ENCODE measurements at regions not wholly inside any gene's neighbourhood (a gene's known extent, or its start where the extent isn't known, plus 50 kb on each side); places are given as distances from the start of the nearest gene placed in this dataset.

GRCh38 chr6:113363048-113363798 lies 493.9 kb upstream of the MARCKS start:
- no peak overlapping the region for H3K4me3 Mint-ChIP-seq
- Histone ChIP-seq H3F3A (replicated peaks; ENCODE audit: low read depth) (no peaks in the 10 kb centered on the region), H3K36me3 (ENCODE audit: insufficient read depth) (no peaks in the 10 kb centered on the region; the same call in 1 of the 2 replicates), H3K4me2 (peak overlapping the region; percentile 18), H3K4me1 (ENCODE audit: insufficient read depth) (peaks cover 43% of the 10 kb centered on the region), H3K27ac (ENCODE audit: low read depth) (no peak overlapping the region), H3K79me2 (replicated peaks; ENCODE audit: insufficient read depth) (no peaks in the 10 kb centered on the region), H3K4me3 (0 out of 2 replicates have a peak overlapping the region, but pooled peaks have one; percentile 18), H4K20me1 (replicated peaks; ENCODE audit: insufficient read depth) (no peaks in the 10 kb centered on the region), H3K27me3 (ENCODE audit: insufficient read depth) (no peaks in the 10 kb centered on the region), H3K9me2 (ENCODE audit: insufficient read depth) (no peaks in the 10 kb centered on the region), H2AFZ (no peak overlapping the region)
- H3K27me3 Mint-ChIP-seq (ENCODE audit: insufficient read depth, low read depth, poor library complexity), result no peaks in the 10 kb centered on the region
- H3K9me3 Mint-ChIP-seq, result no peaks in the 10 kb centered on the region
- no peaks in the 10 kb centered on the region for H3K36me3 Mint-ChIP-seq (ENCODE audit: low read depth)
- TF ChIP-seq, protein P1, sequence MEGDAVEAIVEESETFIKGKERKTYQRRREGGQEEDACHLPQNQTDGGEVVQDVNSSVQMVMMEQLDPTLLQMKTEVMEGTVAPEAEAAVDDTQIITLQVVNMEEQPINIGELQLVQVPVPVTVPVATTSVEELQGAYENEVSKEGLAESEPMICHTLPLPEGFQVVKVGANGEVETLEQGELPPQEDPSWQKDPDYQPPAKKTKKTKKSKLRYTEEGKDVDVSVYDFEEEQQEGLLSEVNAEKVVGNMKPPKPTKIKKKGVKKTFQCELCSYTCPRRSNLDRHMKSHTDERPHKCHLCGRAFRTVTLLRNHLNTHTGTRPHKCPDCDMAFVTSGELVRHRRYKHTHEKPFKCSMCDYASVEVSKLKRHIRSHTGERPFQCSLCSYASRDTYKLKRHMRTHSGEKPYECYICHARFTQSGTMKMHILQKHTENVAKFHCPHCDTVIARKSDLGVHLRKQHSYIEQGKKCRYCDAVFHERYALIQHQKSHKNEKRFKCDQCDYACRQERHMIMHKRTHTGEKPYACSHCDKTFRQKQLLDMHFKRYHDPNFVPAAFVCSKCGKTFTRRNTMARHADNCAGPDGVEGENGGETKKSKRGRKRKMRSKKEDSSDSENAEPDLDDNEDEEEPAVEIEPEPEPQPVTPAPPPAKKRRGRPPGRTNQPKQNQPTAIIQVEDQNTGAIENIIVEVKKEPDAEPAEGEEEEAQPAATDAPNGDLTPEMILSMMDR (conservative IDR thresholded peaks at IDR 0.05; ENCODE audit: low read depth in 2 of 2), result no peak
- TF ChIP-seq ETS1 (IDR thresholded peaks at IDR 0.05) (no peak), EZH2phosphoT487 (IDR thresholded peaks at IDR 0.05; ENCODE audit: unreplicated experiment) (no peak), NANOG (IDR thresholded peaks at IDR 0.05; ENCODE audit: borderline replicate concordance) (no peak)
- H3K27ac Mint-ChIP-seq, result peak overlapping the region; percentile 27
- DNase-seq (ENCODE audit: low spot score), result no peak
- no peak for ATAC-seq
- peaks cover 44% of the 10 kb centered on the region for H3K4me1 Mint-ChIP-seq

DNA sequence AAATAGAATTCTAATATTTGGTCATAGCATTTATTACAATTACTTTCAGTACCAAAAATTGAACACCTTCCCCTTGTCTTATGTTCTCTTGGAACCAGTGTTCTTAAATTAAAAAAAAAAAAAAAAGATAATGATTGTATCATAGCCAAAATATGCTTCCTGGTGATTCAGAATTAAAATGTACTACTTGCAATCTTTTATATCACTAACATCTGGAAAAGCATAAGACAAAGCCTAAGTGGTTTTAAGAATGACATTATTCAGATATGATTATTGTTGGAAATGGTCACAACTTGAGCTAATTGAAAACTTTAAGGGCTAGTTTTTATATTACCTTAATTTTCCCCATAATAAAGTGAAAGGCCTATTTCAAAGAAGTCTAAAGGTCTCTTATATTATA lies 493.3 kb upstream of the MARCKS start:
- Histone ChIP-seq H3K36me3 (ENCODE audit: insufficient read depth) (no peaks in the 10 kb centered on the region; the same call in 1 of the 2 replicates), H3K4me3 (no peak overlapping the region), H3F3A (replicated peaks; ENCODE audit: low read depth) (no peaks in the 10 kb centered on the region), H3K27ac (ENCODE audit: low read depth) (no peak overlapping the region), H3K79me2 (replicated peaks; ENCODE audit: insufficient read depth) (no peaks in the 10 kb centered on the region), H3K27me3 (ENCODE audit: insufficient read depth) (no peaks in the 10 kb centered on the region), H3K4me2 (no peak overlapping the region), H3K9me2 (ENCODE audit: insufficient read depth) (no peaks in the 10 kb centered on the region), H4K20me1 (replicated peaks; ENCODE audit: insufficient read depth) (no peaks in the 10 kb centered on the region), H3K4me1 (ENCODE audit: insufficient read depth) (peaks cover 43% of the 10 kb centered on the region), H2AFZ (no peak overlapping the region)
- no peak for DNase-seq (ENCODE audit: low spot score)
- TF ChIP-seq ETS1 (IDR thresholded peaks at IDR 0.05), result no peak
- no peak for TF ChIP-seq ZNF331 (CRISPR knock-in tag; IDR thresholded peaks at IDR 0.05; ENCODE audit: low read depth)
- TF ChIP-seq CREB1 (CRISPR knock-in tag; IDR thresholded peaks at IDR 0.05; ENCODE audit: low read depth), result no peak
- no peak for TF ChIP-seq ZNF114 (CRISPR knock-in tag; IDR thresholded peaks at IDR 0.05)
- TF ChIP-seq EZH2 (IDR thresholded peaks at IDR 0.05; ENCODE audit: low read depth, unreplicated experiment), result no peak
- no peak for TF ChIP-seq JUNB (IDR thresholded peaks at IDR 0.05; ENCODE audit: unreplicated experiment)
- H3K4me1 Mint-ChIP-seq, result peaks cover 44% of the 10 kb centered on the region
- no peak for ATAC-seq
- no peak overlapping the region for H3K4me3 Mint-ChIP-seq
- no peaks in the 10 kb centered on the region for H3K9me3 Mint-ChIP-seq
- no peaks in the 10 kb centered on the region for H3K36me3 Mint-ChIP-seq (ENCODE audit: low read depth)
- H3K27me3 Mint-ChIP-seq (ENCODE audit: insufficient read depth, low read depth, poor library complexity), result no peaks in the 10 kb centered on the region
- H3K27ac Mint-ChIP-seq, result no peak overlapping the region
